ENCODE measurements at regions not wholly inside any gene's neighbourhood (a gene's known extent, or its start where the extent isn't known, plus 50 kb on each side); places are given as distances from the start of the nearest gene placed in this dataset.

DNA sequence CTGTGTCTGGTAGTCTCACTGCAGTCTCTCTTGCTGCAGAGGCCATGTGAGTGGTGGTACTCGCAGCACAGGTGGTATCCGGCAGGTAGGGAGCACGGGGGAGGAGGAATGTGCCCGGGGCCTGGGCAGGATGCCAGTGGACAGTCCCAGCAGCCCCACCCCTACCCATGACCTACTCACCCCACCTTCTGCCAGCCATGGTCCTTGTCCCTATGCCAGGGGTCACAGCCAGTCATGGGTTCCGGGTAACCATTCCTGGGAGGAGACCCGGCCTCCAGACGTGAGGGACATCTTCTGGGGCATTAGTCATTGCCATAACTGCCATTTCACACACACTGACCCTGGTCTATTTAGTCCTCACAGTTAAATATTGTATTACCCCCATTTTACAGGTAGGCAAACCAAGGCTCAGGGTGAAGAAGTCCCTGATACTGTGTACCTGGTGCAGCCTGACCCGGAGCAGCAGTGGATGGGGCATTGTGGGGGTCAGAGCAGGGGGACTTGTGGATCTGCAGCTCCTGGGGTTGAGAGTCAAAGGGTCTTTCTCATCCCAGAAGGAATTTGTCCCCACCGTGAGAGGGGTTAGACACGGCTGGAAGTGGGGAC is 58.8 kb upstream of the TAC4 start:
- no peak overlapping the region for H3K4me3 ChIP-seq (replicated peaks; ENCODE audit: low read depth, low read length)
- DNase-seq (ENCODE audit: low read depth) = no peak
- TF ChIP-seq, protein P1, sequence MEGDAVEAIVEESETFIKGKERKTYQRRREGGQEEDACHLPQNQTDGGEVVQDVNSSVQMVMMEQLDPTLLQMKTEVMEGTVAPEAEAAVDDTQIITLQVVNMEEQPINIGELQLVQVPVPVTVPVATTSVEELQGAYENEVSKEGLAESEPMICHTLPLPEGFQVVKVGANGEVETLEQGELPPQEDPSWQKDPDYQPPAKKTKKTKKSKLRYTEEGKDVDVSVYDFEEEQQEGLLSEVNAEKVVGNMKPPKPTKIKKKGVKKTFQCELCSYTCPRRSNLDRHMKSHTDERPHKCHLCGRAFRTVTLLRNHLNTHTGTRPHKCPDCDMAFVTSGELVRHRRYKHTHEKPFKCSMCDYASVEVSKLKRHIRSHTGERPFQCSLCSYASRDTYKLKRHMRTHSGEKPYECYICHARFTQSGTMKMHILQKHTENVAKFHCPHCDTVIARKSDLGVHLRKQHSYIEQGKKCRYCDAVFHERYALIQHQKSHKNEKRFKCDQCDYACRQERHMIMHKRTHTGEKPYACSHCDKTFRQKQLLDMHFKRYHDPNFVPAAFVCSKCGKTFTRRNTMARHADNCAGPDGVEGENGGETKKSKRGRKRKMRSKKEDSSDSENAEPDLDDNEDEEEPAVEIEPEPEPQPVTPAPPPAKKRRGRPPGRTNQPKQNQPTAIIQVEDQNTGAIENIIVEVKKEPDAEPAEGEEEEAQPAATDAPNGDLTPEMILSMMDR (IDR thresholded peaks at IDR 0.05; ENCODE audit: low read length, missing control alignments) = no peak

DNA sequence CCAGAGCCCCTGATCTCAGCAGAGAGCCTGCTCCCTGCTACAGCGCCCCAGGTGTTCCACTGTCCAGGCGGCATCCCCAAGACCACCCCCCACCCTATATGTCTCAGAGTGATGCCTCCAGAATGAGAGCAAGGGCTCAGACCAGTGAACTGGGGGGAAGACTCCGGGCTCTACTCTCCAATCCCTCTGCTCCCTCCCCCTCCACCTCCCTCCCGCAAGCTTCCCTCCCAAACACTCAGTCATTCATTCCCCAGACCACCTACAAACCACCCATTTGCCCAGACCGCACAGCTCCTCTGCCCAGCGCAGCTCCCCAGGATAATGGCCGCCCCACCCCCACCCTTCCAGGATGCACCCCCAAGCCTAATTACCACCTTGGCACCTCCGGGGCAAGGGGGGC is 59.4 kb upstream of the TAC4 start:
- H3K4me3 ChIP-seq (replicated peaks; ENCODE audit: low read depth, low read length) = no peak overlapping the region
- TF ChIP-seq, protein P1 (IDR thresholded peaks at IDR 0.05; ENCODE audit: low read length, missing control alignments) = no peak

DNA sequence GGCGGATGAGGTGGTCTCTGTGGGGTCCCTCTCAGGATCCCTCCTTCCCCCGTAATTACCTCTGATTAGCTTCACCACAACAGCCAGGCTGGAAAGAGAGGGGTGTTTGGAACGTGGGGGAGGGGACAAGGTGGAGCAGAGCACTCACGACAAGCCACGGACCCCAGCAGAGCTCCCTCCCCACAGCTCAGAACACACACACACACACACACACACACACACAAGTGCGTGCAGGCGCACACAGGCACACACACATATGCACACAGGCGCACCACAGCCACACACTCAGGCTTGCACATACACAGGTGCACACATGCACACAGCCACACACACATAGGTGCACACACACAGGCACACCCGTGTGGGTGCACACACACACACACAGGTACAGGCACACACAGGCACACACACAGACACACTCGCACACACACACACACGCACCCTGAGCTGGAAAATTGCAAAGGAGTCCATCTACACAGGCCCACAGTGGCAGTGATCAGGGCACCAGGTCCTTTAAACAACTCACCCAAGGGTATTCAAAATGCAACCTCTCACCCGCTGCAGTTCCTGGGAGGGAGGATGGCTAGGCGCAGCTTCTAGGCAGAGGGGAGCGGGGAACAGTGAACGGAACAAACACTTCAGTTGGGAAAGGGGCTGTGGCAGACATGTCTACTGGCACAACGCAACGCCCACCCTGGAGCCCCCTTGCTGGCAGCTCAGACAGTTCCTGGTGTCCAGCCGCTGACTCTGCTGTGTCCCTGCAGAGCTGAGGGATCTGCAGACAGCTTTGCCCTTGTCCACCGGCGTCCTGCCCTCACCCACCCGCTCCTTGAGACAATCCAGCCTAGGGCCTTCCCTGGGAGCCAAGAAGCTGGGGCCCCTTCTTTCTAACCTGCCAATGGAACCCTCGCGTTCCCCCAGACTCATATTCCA is 59.9 kb upstream of the DLX4 start:
- TF ChIP-seq, protein P1 (IDR thresholded peaks at IDR 0.05; ENCODE audit: low read length, missing control alignments) = no peak
- no peak for DNase-seq (ENCODE audit: low read depth)
- no peak overlapping the region for H3K4me3 ChIP-seq (replicated peaks; ENCODE audit: low read depth, low read length)

More for the DNA sequence above, 59.4 kb upstream of the TAC4 start:
- no peak for DNase-seq (ENCODE audit: low read depth)

DNA sequence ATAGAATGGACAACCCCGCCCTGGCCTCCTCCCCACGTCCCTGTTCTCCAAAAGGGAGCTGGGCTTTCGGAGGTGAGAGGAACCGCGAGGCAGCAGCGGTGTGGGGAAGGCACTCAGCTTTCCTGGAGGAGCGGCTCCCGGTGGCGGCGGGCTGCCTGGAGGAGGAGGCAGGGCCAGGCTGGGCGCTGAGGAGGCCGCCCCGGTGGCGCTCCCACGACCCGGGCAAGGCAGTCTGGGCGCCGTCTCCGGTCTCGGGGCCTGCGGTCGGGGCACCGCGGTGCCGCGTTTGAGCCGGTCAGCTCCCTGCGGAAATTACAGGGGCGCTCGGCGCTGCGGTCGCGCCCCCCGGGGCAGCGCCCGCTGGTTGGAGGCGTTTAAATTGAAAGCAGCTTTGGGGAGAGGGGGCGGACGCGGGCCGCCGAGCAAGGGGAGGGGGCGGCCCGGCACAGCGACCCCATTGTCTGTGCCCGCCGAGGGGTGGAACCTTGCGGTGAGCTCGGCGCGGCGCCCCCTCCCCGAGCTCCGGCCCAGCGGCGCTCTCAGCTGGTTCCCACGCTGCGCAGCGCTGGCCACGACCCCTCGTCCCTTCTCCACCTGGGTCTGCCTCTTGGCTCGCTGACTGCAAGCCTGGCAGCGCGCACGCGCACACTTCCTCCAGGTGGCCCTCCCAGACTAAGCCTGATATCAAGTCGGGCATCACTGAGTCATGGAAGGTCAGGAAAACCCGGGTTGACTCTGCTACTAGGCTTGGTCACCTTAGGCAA is 58.7 kb upstream of the DLX4 start:
- TF ChIP-seq, protein P1 (IDR thresholded peaks at IDR 0.05; ENCODE audit: low read length, missing control alignments) = no peak
- no peak overlapping the region for H3K4me3 ChIP-seq (replicated peaks; ENCODE audit: low read depth, low read length)
- DNase-seq (ENCODE audit: low read depth) = no peak

DNA sequence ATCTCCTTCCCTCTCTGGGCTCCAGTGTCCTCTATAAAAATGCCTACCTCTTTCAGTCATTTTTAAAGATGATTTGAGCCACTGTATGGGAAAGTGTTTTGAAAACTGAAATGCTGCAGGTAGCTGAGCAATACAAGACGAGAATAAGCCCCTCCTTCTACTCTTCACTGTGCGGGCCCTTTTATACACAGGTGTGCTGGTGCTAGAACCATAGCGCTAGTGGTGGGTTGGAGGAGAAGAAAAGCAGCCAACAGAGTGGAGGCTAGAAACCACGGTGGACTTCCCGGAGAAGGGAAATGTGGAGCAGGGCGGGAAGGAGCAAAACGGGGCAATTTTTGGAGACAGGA is 58.2 kb upstream of the DLX4 start:
- no peak overlapping the region for H3K4me3 ChIP-seq (replicated peaks; ENCODE audit: low read depth, low read length)
- DNase-seq (ENCODE audit: low read depth) = no peak
- TF ChIP-seq, protein P1 (IDR thresholded peaks at IDR 0.05; ENCODE audit: low read length, missing control alignments) = no peak

DNA sequence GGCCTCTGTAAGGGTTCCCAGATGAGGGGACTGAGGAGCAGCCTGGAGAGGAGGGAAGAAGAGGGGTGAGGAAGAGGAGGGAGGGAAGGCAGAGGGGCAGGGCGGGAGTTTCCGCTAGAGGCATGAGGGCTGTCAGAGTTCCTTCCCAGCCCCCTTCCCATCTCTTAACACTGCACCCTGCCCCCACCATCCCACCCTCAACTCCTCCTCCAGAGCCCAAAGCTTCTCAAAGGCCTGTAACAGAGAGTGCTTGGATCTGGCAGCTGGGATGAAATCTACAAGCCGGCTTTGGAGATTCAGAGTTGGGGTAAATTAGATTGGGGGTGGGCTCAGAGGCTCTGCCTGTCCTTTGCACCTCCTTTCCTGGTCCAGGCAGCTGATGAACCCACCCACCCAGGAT is 57.3 kb upstream of the DLX4 start:
- H3K4me3 ChIP-seq (replicated peaks; ENCODE audit: low read depth, low read length) = no peak overlapping the region
- TF ChIP-seq, protein P1 (IDR thresholded peaks at IDR 0.05; ENCODE audit: low read length, missing control alignments) = no peak
- no peak for DNase-seq (ENCODE audit: low read depth)

All from fibroblast of pulmonary artery (primary cell).